VCaP (cell line): ENCODE measurements at regions not wholly inside any gene's neighbourhood (a gene's known extent, or its start where the extent isn't known, plus 50 kb on each side); places are given as distances from the start of the nearest gene placed in this dataset.

Experiments
- H3K27ac ChIP-seq: fragments of 450-650 bp; 2 replicates; pipeline ENCODE4 v1.5.1; 2017
- CTCF ChIP-seq: fragments of 450-650 bp; conservative IDR thresholded peaks from 2 replicates; pipeline ENCODE4 v1.5.1; 2017; ENCODE audit warnings: mild to moderate bottlenecking, moderate library complexity

GRCh38 chr10:78623578-78624215 is 445.1 kb upstream of the ZMIZ1 start:
- no peak overlapping the region for H3K27ac ChIP-seq
- no peak for TF ChIP-seq CTCF

- no peak overlapping the region for H3K27ac ChIP-seq
- TF ChIP-seq CTCF: no peak
Measured at GRCh38 chr10:78624791-78625190, 444.0 kb upstream of the ZMIZ1 start.

GRCh38 chr10:78626471-78626870 is 442.3 kb upstream of the ZMIZ1 start:
- TF ChIP-seq CTCF: no peak
- H3K27ac ChIP-seq: no peak overlapping the region

GRCh38 chr10:78627254-78627795 is 441.4 kb upstream of the ZMIZ1 start:
- no peak for TF ChIP-seq CTCF
- H3K27ac ChIP-seq: no peak overlapping the region

- no peak for TF ChIP-seq CTCF
- H3K27ac ChIP-seq: no peak overlapping the region
Measured at GRCh38 chr10:78628976-78629375, 439.8 kb upstream of the ZMIZ1 start.

GRCh38 chr10:78629773-78630172 is 439.0 kb upstream of the ZMIZ1 start:
- H3K27ac ChIP-seq: no peak overlapping the region
- TF ChIP-seq CTCF: no peak

- no peak for TF ChIP-seq CTCF
- no peak overlapping the region for H3K27ac ChIP-seq
Measured at GRCh38 chr10:78630944-78631838, 437.6 kb upstream of the ZMIZ1 start.
